SH-SY5Y (cell line): ENCODE measurements at regions not wholly inside any gene's neighbourhood (a gene's known extent, or its start where the extent isn't known, plus 50 kb on each side); places are given as distances from the start of the nearest gene placed in this dataset.

Experiments
- GATA2 ChIP-seq: IDR thresholded peaks from 2 replicates; pipeline ENCODE4 v1.6.1; 2011; ENCODE audit warnings: mild to moderate bottlenecking, low read depth, low read length
- GATA3 ChIP-seq: IDR thresholded peaks from 2 replicates; pipeline ENCODE4 v1.6.1; 2011; ENCODE audit warnings: low read depth, mild to moderate bottlenecking, low read length, moderate library complexity

DNA sequence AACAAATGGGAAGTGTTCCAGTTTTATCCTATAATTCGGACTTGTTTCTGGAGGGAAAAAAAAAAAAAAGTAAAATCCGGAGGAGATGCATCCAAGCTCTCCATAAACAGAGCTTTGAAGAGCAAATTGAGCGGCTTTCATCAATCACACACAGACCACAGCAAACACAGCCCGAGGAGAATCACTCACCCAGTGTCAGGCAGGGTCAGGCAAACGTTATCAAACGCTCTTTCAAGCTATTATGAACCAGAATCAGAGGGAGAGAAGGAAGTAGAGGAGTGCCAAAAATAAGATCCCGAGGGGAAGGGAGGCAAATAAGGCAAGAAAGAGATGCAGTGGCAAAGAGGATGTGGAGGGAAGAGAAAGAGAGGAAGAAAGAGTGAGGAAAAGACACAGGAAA lies 188.3 kb upstream of the CAMK1G start:
- no peak for TF ChIP-seq GATA3
- TF ChIP-seq GATA2, result no peak

- no peak for TF ChIP-seq GATA2
- no peak for TF ChIP-seq GATA3
Observed at GRCh38 chr1:209397371-209397770, 186.1 kb upstream of the CAMK1G start.

DNA sequence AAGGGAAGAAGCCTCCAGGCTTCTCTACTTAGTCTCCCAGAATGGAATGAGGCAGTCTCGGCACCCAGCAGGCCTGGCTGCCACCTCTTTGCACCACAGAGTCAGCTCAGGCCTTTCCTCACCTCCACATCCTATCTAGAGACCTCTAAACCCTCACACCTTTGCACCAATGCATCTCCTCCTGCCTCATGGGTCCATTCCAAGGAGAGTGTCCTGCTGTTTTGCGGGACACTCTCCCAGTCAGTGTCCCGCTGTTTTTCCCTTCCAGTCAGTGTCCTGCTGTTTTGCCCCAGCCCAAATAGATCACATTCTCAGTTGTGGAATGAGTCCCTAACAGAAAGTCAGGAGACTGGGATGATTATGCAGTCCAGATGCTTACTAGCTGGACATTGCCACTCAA lies 185.6 kb upstream of the CAMK1G start:
- no peak for TF ChIP-seq GATA2
- no peak for TF ChIP-seq GATA3

DNA sequence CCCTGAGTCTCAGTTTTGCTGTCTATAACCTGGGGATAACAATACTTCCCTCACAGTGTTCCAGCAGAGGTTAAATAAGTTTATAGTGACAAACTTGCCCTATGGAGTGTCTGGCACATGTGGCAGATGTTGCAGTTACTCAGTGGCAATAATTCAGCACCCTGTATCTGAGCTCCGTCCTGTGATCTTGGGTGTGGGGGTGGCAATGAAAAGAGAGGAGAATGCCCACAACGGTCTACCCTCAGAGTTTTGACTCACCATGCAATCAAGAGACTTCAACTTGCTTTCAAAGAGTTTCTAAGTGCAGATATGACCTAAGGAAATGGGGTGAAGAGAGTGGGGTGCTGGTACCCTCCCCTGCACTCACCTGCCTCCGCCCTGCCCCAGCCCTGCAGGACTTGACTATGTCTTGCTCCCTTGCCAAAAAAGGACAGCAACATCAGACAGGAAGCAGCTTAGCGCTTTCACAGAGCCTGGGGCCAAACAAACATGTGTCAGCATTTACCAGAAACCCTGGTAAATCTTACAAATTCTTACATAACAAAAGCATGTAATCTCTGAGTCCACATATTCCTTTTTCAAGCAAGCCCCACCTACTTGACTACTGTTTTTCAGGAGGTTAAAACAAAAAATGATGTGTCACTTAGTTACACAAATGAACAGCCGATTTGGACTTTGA lies 185.1 kb upstream of the CAMK1G start:
- no peak for TF ChIP-seq GATA2
- no peak for TF ChIP-seq GATA3

- TF ChIP-seq GATA2 (no peak), GATA3 (no peak)
Observed at GRCh38 chr1:209399800-209400199, 183.7 kb upstream of the CAMK1G start.

- TF ChIP-seq GATA2 (no peak), GATA3 (no peak)
Observed at GRCh38 chr1:209400351-209401220, 182.9 kb upstream of the CAMK1G start.

DNA sequence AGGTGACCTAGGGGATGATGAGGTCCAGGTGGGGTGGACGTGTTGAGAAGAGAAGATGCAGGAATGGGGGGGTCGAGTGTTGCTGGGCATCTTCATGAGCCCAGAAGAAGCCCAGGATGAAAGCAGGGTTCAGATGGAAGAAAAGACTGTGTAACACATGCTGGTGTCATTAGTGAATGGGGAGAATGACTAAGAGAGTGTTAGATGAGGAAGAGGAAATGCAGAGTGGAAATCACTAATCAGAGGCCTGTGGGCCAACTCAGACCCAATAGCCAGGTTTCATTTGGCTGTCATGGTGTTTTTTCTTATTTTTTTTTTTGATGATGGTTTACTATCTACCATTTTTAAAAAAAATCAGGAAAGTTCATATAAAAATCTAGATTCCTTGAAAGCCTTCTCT lies 180.8 kb upstream of the CAMK1G start:
- TF ChIP-seq GATA3 (no peak), GATA2 (no peak)

DNA sequence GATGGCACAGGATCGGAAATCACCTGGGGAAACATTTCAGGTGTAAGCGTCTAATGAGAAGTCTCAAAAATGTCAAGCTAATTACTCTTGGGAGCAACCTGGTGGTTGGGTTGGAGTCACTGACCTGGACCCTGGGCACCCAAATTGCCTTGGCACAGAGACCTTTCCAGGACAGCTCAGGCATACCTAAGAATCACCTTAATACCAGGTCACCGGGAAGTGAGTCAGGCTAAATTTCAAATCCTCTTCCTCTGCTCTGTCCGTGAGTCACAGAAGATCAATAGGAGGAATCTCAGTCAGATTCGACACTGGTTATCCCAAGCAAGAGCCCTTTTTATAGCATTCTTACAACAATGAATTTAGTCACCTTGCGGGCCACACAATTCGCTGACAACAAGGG lies 179.6 kb upstream of the CAMK1G start:
- no peak for TF ChIP-seq GATA2
- TF ChIP-seq GATA3, result no peak

DNA sequence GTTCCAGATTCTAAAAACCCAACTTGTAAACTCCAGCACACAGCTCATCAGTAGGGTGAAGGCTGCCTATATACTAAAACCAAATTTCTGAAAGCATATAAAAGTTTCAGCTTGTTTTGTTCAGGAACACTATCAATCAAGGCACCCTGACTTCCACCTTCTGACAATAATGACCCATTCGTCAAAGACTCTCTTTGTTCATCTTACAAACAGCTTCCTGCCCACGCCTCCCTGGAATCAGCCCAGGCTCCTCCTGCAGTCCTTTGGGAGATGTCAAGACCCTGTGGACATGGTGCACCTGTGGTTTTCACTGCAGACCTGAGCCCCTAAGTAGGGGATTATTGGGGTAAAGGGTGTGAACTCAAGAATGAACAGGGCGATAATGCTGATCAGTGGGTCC lies 178.9 kb upstream of the CAMK1G start:
- TF ChIP-seq GATA3, result no peak
- no peak for TF ChIP-seq GATA2

DNA sequence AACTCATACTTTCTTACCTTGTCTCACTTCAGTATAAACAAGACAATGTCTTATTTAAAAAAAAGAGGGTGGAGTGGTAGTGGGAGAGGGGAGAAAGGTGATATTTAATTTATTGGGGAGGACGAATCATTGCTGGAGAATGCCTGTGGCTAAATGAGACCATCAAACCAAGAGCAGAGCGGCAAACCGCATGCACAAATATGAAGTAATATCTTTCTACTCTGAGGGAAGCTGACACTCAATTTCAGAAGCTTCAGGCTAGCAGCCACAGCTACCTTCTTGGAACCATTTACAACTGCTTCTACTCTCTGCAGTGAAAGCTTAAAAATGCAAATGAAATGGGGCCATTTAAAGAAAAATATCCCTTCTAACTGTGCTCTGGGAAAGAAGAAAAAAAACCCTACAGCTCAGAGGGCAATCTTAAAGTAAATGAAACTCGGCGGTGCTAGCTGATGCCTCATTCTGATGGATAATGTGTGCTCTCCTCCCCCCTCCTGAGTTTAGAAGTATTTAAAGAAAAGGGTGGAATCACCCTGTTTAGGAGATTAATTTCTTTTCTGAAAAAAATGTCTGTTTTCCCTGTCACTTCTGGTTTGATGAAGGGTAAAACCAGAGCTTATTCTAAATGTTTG lies 178.2 kb upstream of the CAMK1G start:
- no peak for TF ChIP-seq GATA3
- no peak for TF ChIP-seq GATA2

DNA sequence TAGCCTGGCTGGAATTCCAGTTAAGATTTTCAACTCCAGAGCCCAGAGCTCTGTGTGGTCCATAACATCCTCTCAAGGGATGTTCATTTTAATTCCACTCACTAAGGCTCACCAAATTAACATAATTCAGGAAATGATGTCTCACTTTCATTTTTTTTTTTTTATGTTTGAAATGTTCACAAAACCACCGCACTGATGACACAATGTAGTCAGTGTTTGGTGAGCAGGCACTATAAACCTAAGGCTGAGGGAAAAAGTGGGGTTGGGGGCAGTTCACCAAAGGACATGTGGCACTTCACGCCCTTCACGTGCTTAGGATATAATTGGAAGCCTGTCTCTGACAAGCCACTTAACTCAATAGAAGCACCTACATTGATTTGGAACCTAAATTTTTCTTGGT lies 177.3 kb upstream of the CAMK1G start:
- TF ChIP-seq GATA3 (no peak), GATA2 (no peak)

GRCh38 chr1:209406595-209406994 lies 176.9 kb upstream of the CAMK1G start:
- TF ChIP-seq GATA2 (no peak), GATA3 (no peak)

GRCh38 chr1:209409780-209410179 lies 173.7 kb upstream of the CAMK1G start:
- TF ChIP-seq GATA3 (no peak), GATA2 (no peak)

GRCh38 chr1:209411491-209411929 lies 172.0 kb upstream of the CAMK1G start:
- TF ChIP-seq GATA3, result no peak
- no peak for TF ChIP-seq GATA2
